Mucosa of stomach (tissue), 1 donor: ENCODE measurements at regions not wholly inside any gene's neighbourhood (a gene's known extent, or its start where the extent isn't known, plus 50 kb on each side); places are given as distances from the start of the nearest gene placed in this dataset.

Experiments used
- H3K27me3 ChIP-seq: one replicate; pipeline ENCODE4 v1.7.0; 2013; ENCODE audit warnings: mild to moderate bottlenecking, low read length; ENCODE audit not compliant: control insufficient read depth, insufficient read depth
- H3K36me3 ChIP-seq: one replicate; pipeline ENCODE4 v1.7.0; 2013; ENCODE audit warnings: low read length; ENCODE audit not compliant: control insufficient read depth, insufficient read depth
- H3K4me1 ChIP-seq: one replicate; pipeline ENCODE4 v1.7.0; 2013; ENCODE audit warnings: mild to moderate bottlenecking, low read length; ENCODE audit not compliant: control insufficient read depth, insufficient read depth
- H3K4me3 ChIP-seq: one replicate; pipeline ENCODE4 v1.7.0; 2013; ENCODE audit warnings: low read length
- H3K9ac ChIP-seq: one replicate; pipeline ENCODE4 v1.7.0; 2013; ENCODE audit warnings: mild to moderate bottlenecking, low read length, moderate library complexity
- H3K9me3 ChIP-seq: one replicate; pipeline ENCODE4 v1.7.0; 2013; ENCODE audit warnings: mild to moderate bottlenecking, low read length, moderate library complexity; ENCODE audit not compliant: control insufficient read depth
- donor health status: Pancreatic carcinoma.

DNA sequence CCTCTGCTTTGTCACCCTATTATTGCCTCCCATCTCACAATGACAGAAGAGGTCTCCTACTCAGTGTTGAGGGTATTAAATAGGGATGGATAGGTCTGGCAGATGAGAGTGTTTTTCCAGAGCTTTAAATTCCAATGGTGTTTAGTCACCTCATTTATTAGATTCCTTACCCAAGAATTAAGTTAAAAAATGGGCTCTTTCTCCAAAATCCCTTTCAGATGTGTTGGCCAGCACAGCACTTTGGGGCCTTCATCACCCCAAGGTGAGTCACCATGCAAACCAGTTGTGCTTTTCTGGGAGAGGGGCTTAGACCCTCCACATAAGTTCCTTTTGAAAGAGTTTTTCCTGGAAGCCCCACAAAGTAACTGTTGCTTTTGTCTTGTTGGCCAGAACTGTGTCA, 78.4 kb downstream of the CYP26A1 start:
- H3K4me1 ChIP-seq, result no peaks in the 10 kb centered on the region
- H3K9me3 ChIP-seq, result no peaks in the 10 kb centered on the region
- no peaks in the 10 kb centered on the region for H3K36me3 ChIP-seq
- no peaks in the 10 kb centered on the region for H3K27me3 ChIP-seq
- H3K9ac ChIP-seq, result no peak overlapping the region
- no peak overlapping the region for H3K4me3 ChIP-seq

DNA sequence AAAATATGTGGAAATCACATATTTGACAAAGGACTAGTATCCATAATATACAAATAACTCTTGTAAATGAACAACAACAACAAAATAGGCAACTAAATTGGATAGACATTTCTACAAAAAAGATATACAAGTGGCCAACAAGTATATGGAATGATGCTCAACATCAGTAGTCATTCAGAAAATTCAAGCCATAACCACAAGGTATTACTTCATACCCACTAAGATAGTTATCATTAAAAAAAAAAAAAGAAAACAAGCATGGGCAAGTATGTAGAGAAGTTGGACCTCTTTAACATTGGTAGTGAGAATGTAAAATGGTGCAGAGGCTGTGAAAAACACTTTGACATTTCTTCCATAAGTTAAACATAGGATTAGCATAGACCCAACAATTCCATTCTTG, 80.8 kb downstream of the CYP26A1 start:
- no peak overlapping the region for H3K4me3 ChIP-seq
- H3K36me3 ChIP-seq, result no peaks in the 10 kb centered on the region
- H3K9ac ChIP-seq, result no peak overlapping the region
- no peaks in the 10 kb centered on the region for H3K9me3 ChIP-seq
- no peaks in the 10 kb centered on the region for H3K27me3 ChIP-seq
- no peaks in the 10 kb centered on the region for H3K4me1 ChIP-seq

DNA sequence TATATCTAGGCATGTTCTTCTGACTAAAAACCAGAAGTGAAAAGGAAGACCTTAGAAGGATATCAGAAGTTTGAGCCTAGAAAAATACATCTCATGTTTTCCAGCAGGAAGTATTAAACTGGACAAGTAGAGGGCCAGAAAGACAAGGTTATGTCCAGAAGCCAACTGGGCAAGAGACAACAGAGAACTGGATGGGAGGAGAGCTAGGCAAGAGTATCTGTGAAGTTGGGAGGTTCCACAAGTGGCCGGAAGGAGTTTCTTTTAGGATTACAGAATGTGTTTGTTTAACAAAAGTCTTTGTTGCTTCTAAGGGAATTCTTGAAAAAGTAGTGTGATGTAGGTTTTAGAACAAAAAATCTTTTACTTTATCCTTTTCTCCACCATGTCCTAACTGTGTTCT, 86.4 kb downstream of the CYP26A1 start:
- no peaks in the 10 kb centered on the region for H3K9me3 ChIP-seq
- no peak overlapping the region for H3K9ac ChIP-seq
- no peak overlapping the region for H3K4me3 ChIP-seq
- H3K36me3 ChIP-seq, result no peaks in the 10 kb centered on the region
- no peaks in the 10 kb centered on the region for H3K27me3 ChIP-seq
- H3K4me1 ChIP-seq, result no peaks in the 10 kb centered on the region

DNA sequence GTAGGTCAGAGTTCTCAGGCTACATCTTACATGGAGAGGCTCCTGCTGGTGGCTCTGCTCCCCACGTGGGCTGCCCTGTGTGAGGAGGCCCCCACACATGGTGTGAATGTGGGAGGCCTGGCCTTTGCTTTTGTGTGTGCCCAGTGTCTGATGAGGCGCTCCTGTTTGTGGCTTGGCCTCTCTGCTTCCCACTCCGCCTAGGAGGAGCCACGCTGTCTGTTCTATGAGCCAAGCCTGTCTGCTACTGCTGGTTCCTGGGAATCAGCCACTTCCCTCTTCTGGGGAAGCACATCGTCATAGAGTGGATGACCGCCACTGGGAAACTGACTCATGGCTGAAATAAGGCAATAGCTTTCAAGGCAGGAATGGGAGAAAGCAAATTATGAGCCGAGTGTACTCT, 87.1 kb downstream of the CYP26A1 start:
- no peaks in the 10 kb centered on the region for H3K36me3 ChIP-seq
- no peaks in the 10 kb centered on the region for H3K9me3 ChIP-seq
- H3K4me1 ChIP-seq, result no peaks in the 10 kb centered on the region
- no peak overlapping the region for H3K9ac ChIP-seq
- H3K4me3 ChIP-seq, result no peak overlapping the region
- H3K27me3 ChIP-seq, result no peaks in the 10 kb centered on the region

DNA sequence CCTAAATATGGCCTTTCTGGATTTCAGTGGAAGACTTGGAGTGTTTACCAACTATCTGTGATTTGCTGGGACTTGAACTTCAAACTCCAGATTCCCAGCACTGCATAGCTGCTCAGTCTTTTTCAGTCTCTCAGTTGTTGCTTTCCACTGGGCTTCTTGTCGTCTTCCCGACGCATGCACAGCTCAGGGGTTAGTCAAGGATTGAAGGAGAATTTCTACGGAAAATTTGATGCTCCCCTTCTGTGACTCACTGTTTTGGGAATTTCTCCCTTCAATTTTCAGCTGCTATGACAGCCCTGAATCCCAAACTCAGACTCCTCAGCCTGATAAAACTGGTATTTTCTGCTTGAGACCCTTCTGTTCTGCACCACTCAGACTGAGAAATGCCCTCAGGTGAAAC, 91.7 kb downstream of the CYP26A1 start:
- H3K36me3 ChIP-seq, result no peaks in the 10 kb centered on the region
- no peak overlapping the region for H3K9ac ChIP-seq
- H3K4me1 ChIP-seq, result no peaks in the 10 kb centered on the region
- H3K9me3 ChIP-seq, result no peaks in the 10 kb centered on the region
- H3K27me3 ChIP-seq, result no peaks in the 10 kb centered on the region
- no peak overlapping the region for H3K4me3 ChIP-seq

DNA sequence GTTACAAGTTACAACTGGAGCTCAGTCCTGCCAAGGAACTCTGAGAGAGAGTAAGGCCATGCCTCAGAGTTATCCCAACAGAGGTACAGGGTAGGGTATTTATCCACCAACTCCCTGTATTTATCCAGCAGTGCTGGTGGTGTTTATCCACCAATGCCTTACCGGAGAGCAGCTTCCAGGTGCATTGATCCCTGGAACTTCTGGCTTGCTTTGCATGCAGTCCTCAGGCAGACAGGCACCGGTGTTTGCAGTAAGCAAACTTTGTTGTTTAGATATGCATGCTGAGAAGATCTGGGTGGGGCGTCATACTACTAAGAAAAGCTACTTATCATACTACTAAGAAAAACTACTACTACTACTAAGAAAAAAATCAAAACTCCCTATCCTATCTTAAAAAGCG, 92.4 kb downstream of the CYP26A1 start:
- no peaks in the 10 kb centered on the region for H3K27me3 ChIP-seq
- no peak overlapping the region for H3K4me3 ChIP-seq
- no peaks in the 10 kb centered on the region for H3K9me3 ChIP-seq
- H3K4me1 ChIP-seq, result no peaks in the 10 kb centered on the region
- no peaks in the 10 kb centered on the region for H3K36me3 ChIP-seq
- H3K9ac ChIP-seq, result no peak overlapping the region

DNA sequence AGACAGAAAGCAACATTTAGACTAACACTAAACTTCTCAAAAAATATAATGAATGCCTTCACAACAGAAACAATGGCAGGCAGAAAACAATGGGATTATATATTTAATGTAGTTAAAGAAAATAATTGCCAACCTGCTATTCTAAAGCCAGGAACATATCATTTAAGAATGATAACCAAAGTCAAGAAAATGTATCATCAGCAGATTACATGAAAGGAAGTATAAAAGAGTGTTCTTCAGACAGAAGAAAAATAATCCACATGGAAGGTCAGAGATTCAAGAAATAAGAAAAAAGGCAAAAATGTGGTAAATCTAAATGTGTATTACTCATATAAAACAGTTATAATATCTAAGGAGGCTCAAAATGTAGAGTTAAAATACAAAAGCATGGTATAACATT, 98.1 kb downstream of the CYP26A1 start:
- no peaks in the 10 kb centered on the region for H3K36me3 ChIP-seq
- peaks cover 10% of the 10 kb centered on the region for H3K4me1 ChIP-seq
- H3K4me3 ChIP-seq, result no peak overlapping the region
- no peak overlapping the region for H3K9ac ChIP-seq
- no peaks in the 10 kb centered on the region for H3K9me3 ChIP-seq
- H3K27me3 ChIP-seq, result no peaks in the 10 kb centered on the region

DNA sequence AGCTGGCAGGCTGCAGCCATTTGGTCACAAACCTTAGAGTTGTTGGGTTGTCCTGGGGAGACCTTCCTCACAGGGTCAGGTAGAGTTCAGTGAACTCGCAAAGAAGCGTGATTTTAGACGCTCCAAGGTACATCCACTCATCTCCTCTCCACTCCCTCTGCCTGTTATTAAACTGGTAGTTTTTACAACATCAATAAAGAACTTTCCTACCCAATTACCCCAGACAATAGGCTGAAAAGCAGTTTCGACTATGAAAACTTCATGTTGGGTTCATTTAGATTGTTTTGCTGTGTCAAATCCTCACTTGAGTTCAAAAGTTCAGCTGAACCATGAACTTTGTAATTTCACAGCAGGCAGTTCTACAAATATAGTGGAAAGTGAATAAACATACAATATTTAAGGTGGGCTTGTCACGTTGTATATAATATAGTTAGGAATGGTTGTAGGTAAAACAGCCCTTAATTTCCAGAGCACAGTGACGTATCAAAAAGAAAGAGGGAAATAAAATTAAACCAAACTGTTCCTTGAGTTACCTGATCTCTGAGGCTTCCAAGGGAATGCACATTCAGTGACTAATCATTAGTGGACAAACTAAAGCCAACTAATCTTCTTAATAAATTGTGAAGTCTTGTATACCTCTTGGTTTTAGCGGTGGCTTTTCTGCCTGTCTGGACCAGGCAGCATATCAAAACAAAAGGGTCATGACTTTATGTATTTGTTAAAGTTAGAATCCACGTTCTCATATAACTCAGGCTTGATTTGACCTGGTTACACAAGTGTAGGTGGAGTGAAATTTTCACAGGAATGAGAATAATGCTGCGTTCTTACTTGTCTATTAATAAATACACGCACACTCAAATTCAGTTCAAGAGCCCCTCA, 100.5 kb downstream of the CYP26A1 start:
- Histone ChIP-seq H3K36me3 (no peaks in the 10 kb centered on the region), H3K9me3 (no peaks in the 10 kb centered on the region), H3K27me3 (no peaks in the 10 kb centered on the region), H3K9ac (no peak overlapping the region), H3K4me3 (no peak overlapping the region), H3K4me1 (peaks cover 10% of the 10 kb centered on the region)

DNA sequence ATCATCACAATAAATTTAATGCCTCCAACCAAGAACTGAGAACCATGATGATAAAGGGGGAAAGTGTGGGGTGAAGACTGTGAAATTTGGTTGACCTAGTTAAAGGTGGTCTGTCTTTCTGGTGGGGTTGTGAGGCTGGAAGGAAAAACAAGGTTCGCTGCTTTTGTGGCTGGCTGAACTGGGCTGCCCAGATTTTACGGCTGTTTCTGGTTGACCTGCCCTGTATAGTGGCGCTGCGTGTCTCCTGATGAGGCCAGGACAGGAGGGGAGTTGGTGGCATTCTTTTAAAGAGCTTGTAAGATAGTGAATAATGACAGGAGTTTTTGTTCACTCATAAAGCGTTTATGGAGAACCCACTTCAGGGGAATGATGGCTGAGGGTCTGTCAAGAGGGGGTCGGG, 101.8 kb downstream of the CYP26A1 start:
- H3K4me3 ChIP-seq, result no peak overlapping the region

DNA sequence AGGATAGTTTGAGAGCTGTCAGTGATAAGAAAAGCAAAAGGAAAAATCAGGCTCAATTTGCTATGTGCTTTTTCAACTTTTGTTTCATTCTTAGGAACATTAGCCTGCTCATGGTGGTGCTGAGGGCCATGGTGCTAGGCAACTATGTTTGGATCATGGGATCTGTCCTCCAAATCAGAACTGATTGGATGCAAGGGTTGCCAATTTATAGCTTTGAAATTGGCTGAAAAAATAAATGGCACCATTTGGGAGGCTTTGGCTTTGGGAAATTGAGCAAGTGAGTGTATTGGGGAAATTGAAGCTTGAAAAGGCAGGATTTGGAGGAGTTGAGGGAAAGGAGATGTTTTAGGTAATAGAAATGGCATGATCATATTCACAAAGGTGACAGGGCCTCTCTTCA, 103.8 kb downstream of the CYP26A1 start:
- no peaks in the 10 kb centered on the region for H3K36me3 ChIP-seq
- H3K9ac ChIP-seq, result no peak overlapping the region
- no peaks in the 10 kb centered on the region for H3K9me3 ChIP-seq
- no peaks in the 10 kb centered on the region for H3K27me3 ChIP-seq
- peaks cover 10% of the 10 kb centered on the region for H3K4me1 ChIP-seq
- H3K4me3 ChIP-seq, result no peak overlapping the region

More for the DNA sequence above, 101.8 kb downstream of the CYP26A1 start:
- no peaks in the 10 kb centered on the region for H3K36me3 ChIP-seq
- H3K27me3 ChIP-seq, result no peaks in the 10 kb centered on the region
- H3K9me3 ChIP-seq, result no peaks in the 10 kb centered on the region
- peaks cover 10% of the 10 kb centered on the region for H3K4me1 ChIP-seq
- no peak overlapping the region for H3K9ac ChIP-seq

DNA sequence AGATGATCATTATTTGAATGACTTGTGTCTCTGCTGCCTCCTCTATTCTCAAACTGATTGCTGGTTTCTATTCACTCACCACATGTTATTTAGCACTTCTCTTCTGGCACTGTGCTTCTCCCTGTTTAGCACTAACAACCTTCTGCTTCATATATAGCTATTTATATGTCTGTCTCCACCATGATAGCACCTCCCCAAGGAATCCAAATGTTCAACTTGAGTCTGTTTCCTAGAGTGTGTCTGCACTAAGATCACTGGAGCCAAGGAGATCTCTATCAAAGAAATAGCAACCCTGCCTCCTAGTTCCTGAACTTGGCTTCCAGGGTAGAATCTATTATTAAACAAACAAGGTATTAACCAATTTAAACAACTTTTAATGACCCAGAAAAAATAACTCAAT, 104.5 kb downstream of the CYP26A1 start:
- H3K9ac ChIP-seq, result no peak overlapping the region
- H3K9me3 ChIP-seq, result no peaks in the 10 kb centered on the region
- H3K36me3 ChIP-seq, result no peaks in the 10 kb centered on the region
- H3K4me1 ChIP-seq, result peaks cover 10% of the 10 kb centered on the region
- H3K4me3 ChIP-seq, result no peak overlapping the region
- H3K27me3 ChIP-seq, result no peaks in the 10 kb centered on the region

DNA sequence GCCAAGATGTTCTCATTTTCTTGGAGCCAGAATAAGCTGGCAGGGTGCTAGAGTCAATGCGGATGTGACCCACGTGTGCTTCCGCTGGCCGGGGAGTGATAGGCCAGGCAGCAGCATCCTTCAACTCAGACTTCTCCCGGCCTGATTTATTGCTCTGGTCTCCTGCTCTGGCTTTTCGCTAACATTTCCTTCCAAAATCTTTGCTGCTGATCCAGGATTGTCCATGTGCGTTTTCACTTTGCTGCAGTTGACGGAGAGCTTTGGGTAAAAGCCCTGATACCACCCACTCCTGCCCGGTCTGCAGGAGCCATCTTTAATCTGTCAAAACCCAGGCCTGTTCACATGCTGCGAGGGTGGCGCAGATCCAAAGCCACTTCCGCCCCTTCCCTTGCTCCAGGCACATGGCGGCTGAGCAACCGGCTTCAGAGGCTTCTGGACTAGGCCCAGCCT, 106.8 kb downstream of the CYP26A1 start:
- H3K4me1 ChIP-seq, result no peaks in the 10 kb centered on the region
- no peaks in the 10 kb centered on the region for H3K36me3 ChIP-seq
- no peak overlapping the region for H3K4me3 ChIP-seq

More for the DNA sequence above, 106.8 kb downstream of the CYP26A1 start:
- Histone ChIP-seq H3K27me3 (no peaks in the 10 kb centered on the region), H3K9ac (no peak overlapping the region), H3K9me3 (no peaks in the 10 kb centered on the region)
